Gastrocnemius medialis (tissue), 4 donors: ENCODE measurements at regions not wholly inside any gene's neighbourhood (a gene's known extent, or its start where the extent isn't known, plus 50 kb on each side); places are given as distances from the start of the nearest gene placed in this dataset.

Experiments used
- POLR2A ChIP-seq, 2 donors: fragments of 450-650 bp; IDR thresholded peaks; one replicate each; pipeline ENCODE4 v1.6.1; 2017; ENCODE audit warnings: antibody characterized with exemption in 2 of 2, mild to moderate bottlenecking in 2 of 2, moderate library complexity in 2 of 2
- TF ChIP-seq, protein P1 (sequence below), 5 experiments: fragments of 450-650 bp in 3 of 5; fragments of 200-600 bp in 2 of 5; sonication (generic) in 2 of 5; IDR thresholded peaks in 4 of 5; conservative IDR thresholded peaks in 1 of 5; 1 replicate in 4 of 5; 2 replicates in 1 of 5; pipeline ENCODE4 v1.5.1; 2016 to 2019; ENCODE audit warnings: antibody characterized with exemption in 5 of 5, mild to moderate bottlenecking in 3 of 5, moderate library complexity in 3 of 5

DNA sequence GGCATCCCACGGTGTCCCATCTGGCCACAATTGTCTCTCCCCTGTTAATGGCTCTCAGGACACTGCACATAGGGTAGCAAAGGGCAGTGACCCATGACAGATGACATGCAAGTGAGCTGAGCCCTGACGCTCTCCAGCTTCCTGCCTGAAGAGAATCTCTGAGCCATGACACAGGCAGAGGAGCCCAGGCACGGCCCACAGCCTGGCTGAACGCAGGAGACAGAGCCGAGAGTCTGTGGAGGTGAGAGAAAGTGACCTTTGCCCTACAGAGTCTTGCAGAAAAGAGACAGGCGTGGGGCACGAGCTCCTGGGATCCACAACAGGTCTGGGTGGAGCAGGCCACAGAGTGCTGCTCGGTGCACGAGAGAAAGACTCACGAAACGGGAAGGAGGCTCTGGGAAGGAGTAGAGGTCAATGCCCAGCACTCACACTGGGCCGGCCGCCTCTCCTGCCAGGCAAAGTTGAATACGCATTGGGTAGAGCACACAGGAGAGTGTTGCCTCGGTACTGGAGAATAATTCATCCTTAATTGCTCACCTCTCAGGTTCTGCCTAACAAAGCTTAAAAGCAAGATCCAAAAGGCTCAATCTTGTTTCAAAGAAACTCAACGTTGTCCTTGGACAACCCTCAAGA lies 90.3 kb downstream of the MRPL36 start:
- TF ChIP-seq, protein P1, sequence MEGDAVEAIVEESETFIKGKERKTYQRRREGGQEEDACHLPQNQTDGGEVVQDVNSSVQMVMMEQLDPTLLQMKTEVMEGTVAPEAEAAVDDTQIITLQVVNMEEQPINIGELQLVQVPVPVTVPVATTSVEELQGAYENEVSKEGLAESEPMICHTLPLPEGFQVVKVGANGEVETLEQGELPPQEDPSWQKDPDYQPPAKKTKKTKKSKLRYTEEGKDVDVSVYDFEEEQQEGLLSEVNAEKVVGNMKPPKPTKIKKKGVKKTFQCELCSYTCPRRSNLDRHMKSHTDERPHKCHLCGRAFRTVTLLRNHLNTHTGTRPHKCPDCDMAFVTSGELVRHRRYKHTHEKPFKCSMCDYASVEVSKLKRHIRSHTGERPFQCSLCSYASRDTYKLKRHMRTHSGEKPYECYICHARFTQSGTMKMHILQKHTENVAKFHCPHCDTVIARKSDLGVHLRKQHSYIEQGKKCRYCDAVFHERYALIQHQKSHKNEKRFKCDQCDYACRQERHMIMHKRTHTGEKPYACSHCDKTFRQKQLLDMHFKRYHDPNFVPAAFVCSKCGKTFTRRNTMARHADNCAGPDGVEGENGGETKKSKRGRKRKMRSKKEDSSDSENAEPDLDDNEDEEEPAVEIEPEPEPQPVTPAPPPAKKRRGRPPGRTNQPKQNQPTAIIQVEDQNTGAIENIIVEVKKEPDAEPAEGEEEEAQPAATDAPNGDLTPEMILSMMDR (IDR thresholded peaks at IDR 0.05 in 4 of 5, conservative IDR thresholded peaks at IDR 0.05 in 1 of 5): no peak
- no peak for TF ChIP-seq POLR2A (IDR thresholded peaks at IDR 0.05)
